CD4-positive, alpha-beta T cell treated with Interleukin-17A for 4 hours (primary cell): ENCODE measurements at regions not wholly inside any gene's neighbourhood (a gene's known extent, or its start where the extent isn't known, plus 50 kb on each side); places are given as distances from the start of the nearest gene placed in this dataset.
"Not testable (repeated sequence)": the region's sequence is repeated elsewhere in the genome, so short reads cannot be mapped to it uniquely, and the experiment has no call there.

Experiments used
- DNase-seq: peaks from one replicate; pipeline ENCODE4 v3.0.0-alpha.2; 2020; ENCODE audit warnings: mixed read lengths

GRCh38 chr1:221988829-221989228 lies 246.9 kb upstream of the DUSP10 start:
- DNase-seq = no peak

- no peak for DNase-seq
These were observed 246.1 kb upstream of the DUSP10 start for GRCh38 chr1:221987860-221988520.

DNA sequence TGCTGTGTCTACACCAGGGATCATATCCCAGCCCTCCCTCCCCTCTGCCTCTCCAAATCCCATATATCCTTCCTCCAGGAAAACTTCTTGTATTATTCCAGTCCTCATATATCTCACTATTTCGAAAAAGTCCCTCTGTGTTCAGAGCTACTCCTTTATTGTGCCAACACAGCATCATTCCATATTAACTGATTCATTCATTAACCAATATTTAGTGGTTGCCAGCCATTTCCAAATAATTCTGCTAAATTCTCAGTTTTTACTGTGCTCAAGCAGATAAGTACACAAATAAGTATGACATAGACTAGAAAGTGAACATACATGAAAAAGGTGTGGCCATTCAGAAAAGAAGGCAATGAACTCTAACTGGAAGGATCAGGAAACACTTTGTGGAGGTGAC lies 241.6 kb upstream of the DUSP10 start:
- DNase-seq = no peak

DNA sequence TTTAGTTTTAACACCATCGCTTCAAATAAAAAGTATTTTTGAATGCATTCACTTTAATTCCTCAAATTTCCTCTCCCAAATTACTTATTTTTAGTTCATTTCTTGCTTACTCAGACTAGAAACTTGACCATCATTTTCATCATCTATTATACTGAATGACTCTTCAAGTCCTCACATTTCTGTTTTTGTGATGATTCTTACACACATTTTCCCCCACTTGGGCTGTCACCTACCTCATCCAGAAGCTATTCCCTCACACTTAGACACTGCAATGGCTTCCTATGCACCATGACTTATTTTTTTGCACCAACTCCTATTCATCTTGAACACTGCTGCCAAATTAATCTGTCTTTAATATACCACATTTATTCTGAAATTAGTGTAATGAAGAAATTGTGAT lies 239.6 kb upstream of the DUSP10 start:
- DNase-seq = no peak

GRCh38 chr1:221979444-221980032 lies 237.6 kb upstream of the DUSP10 start:
- no peak for DNase-seq

- DNase-seq = not testable (repeated sequence)
These were observed 236.9 kb upstream of the DUSP10 start for GRCh38 chr1:221978631-221979334.

DNA sequence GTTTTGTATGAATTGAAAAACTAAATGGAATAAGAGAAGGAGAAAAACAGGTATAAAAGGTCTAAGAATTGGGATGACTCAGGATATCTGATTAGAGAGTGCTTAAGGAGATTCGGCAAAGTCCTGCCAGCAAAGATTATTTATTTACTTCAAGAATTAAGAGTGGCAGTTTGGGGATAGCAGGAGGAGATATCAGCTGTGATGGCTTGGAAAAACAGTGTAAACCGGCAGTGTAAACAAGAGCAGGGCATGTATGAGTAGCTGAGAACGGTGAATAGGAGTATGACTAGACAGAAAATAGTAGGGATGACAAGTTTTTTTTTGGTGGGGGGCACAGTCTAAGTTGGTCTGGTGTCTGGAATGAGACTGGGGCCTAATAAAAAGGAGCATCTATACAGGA lies 231.9 kb upstream of the DUSP10 start:
- not testable (repeated sequence) for DNase-seq

GRCh38 chr1:221972276-221973235 lies 230.7 kb upstream of the DUSP10 start:
- no peak for DNase-seq

DNA sequence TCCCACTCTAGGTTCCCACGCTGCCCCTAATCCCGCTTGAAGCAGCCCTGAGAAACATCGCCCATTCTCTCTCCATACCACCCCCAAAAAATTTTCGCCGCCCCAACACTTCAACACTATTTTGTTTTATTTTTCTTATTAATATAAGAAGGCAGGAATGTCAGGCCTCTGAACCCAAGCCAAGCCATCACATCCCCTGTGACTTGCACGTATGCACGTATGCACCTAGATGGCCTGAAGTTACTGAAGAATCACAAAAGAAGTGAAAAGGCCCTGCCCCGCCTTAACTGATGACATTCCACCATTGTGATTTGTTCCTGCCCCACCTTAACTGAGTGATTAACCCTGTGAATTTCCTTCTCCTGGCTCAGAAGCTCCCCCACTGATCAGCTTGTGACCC lies 229.1 kb upstream of the DUSP10 start:
- not testable (repeated sequence) for DNase-seq

- not testable (repeated sequence) for DNase-seq
These were observed 227.5 kb upstream of the DUSP10 start for GRCh38 chr1:221969298-221969858.

- DNase-seq = not testable (repeated sequence)
These were observed 225.6 kb upstream of the DUSP10 start for GRCh38 chr1:221967538-221967937.

GRCh38 chr1:221966888-221967287 lies 225.0 kb upstream of the DUSP10 start:
- DNase-seq = not testable (repeated sequence)

DNA sequence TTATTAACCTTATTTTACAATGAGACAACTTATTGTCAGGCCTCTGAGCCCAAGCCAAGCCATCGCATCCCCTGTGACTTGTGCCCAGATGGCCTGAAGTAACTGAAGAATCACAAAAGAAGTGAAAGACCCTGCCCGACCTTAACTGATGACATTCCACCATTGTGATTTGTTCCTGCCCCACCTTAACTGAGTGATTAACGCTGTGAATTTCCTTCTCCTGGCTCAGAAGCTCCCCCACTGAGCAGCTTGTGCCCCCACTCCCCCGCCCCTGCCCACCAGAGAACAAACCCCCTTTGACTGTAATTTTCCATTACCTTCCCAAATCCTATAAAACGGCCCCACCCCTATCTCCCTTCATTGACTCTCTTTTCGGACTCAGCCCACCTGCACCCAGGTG lies 224.0 kb upstream of the DUSP10 start:
- not testable (repeated sequence) for DNase-seq

GRCh38 chr1:221965252-221965651 lies 223.4 kb upstream of the DUSP10 start:
- no peak for DNase-seq

DNA sequence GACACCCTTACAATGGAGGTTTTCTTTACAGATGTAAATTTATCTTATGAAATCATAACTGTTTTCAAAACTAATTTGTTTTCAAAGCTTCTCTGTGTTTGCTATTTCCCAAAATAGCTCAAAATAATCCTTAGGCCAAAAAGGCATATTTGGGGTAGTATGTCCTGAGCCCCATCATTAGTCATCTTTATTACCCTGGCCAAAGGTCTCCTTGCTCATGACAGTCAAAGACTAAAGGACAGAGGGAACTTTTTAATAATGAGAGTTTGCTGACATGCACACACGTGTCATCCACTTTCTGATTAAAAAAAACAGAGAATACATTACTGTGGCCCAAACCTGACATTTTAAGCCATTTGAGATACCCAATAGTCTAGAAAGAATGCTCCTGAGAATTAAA lies 221.9 kb upstream of the DUSP10 start:
- DNase-seq = no peak

DNA sequence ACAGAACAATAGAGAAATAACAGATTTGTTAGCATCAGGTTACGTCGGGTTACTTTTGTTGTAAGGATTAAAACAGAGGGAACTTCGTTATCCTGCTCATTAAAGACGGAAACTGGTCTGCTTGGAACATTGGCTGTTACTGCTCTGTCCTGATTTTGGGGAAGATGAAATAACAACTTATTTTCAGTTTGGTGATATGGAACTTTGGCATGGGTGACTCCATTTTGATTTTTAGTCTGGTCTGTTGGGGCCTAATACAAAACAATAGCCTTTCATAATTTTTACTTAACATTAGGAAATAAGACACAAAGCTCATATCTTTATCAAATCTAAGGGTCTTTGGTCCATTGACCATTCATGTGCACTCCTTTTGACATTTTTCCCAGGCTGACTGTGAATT lies 220.5 kb upstream of the DUSP10 start:
- no peak for DNase-seq

DNA sequence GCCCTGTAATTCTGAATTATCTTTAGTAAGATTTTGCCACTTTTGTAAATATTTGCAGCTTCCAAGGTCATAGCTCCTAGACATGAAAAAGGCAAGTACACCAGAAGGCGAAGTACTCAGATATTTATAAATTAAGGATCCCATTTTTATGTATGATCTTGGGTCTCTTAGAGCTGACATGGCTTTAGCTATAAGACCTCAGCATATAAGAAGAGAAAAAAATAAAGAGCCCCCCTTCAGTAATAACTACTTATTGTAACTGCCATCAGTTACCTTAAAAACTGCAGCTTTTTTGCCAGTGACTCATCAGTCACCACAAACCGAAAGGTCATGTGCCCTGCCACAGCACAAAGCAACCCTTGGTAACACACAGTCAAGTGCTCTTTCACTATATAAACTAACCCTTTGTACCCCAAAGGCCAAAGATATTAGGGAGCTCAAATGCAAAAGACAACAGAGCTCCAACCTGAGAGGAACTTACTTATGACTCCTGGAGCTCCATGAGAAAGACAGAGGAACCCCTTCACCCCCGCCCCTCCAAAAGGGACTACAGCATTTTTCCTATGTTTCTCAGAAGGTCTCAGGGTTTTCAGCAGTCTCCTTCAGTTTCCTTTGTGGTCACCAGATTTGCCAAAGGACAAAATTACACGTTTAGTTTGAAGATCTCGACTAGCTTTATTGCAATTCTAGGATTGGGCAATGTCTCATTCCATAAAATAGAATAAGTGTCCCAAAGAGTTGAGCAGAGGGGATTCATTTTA lies 219.8 kb upstream of the DUSP10 start:
- DNase-seq = peak; percentile 11

- not testable (repeated sequence) for DNase-seq
These were observed 216.3 kb upstream of the DUSP10 start for GRCh38 chr1:221958161-221958562.

- DNase-seq = not testable (repeated sequence)
These were observed 215.5 kb upstream of the DUSP10 start for GRCh38 chr1:221957350-221957749.

DNA sequence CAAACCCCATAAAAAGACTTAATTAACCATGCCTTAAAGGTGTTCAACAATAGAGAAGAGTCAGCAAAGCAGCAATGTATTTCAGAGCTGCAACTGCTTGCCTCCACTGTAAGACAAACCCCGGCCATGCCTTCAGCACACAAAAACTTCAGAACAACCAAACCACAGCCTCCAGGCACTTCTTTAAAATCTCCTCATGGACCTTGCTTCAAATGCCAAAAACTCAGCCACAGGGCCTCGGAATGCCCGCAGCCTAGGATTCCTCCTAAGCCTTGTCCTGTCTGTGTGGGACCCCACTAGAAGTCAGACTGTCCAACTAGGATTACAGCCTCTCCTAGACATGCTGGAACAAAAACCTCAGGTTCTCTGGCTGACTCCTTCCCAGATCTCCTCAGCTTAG lies 208.1 kb upstream of the DUSP10 start:
- DNase-seq = no peak

- DNase-seq = no peak
These were observed 206.6 kb upstream of the DUSP10 start for GRCh38 chr1:221948459-221948858.

GRCh38 chr1:221947731-221948130 lies 205.8 kb upstream of the DUSP10 start:
- no peak for DNase-seq
